Left ventricle myocardium inferior (tissue), 1 donor: ENCODE measurements at regions not wholly inside any gene's neighbourhood (a gene's known extent, or its start where the extent isn't known, plus 50 kb on each side); places are given as distances from the start of the nearest gene placed in this dataset.

Source experiments
- DNase-seq: peaks from one replicate; pipeline ENCODE4 v3.0.0-alpha.2; 2020
- H3K27ac ChIP-seq: fragments of 200-600 bp; replicated peaks from 2 replicates; pipeline ENCODE4 v1.8.0; 2021
- H3K27me3 ChIP-seq: fragments of 200-600 bp; 2 replicates; pipeline ENCODE4 v1.8.0; 2021; ENCODE audit warnings: low read depth
- H3K36me3 ChIP-seq: fragments of 200-600 bp; 2 replicates; pipeline ENCODE4 v1.8.0; 2021
- H3K4me1 ChIP-seq: fragments of 200-600 bp; 2 replicates; pipeline ENCODE4 v1.8.0; 2021
- H3K4me3 ChIP-seq: fragments of 200-600 bp; 2 replicates; pipeline ENCODE4 v1.8.0; 2021; ENCODE audit warnings: mild to moderate bottlenecking, moderate library complexity
- H3K9me3 ChIP-seq: fragments of 200-600 bp; replicated peaks from 2 replicates; pipeline ENCODE4 v1.8.0; 2021
- intact Hi-C: fragments of 100-400 bp; cut with micrococcal nuclease; formaldehyde crosslinking; loops from one replicate; pipeline ENCODE4 v1.11.0; 2022
- TF ChIP-seq, protein P1 (sequence below): fragments of 200-600 bp; IDR thresholded peaks from 2 replicates; pipeline ENCODE4 v1.8.0; 2021; ENCODE audit warnings: antibody characterized with exemption, mild to moderate bottlenecking, borderline replicate concordance
- donor health status: DM: no; HTN: yes; CAD: no; lungs with severe emphysema.

DNA sequence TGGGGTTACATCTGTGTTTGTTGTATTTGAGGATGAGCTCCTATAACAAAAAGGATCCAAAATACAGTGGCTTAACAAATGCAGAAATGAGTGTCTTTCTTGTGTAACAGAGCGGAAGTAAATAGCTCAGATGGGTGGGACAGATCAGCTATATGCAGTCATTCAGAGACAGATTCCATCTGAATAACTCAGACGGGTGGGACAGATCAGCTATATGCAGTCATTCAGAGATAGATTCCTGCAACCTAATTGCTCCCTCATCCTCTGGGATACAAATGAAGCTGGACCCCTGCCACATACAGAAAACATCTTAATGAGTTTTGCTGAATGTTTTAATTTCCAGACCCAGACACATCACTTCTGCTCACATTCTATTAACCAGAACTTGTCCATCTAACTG lies 332.3 kb downstream of the BCKDHB start:
- H3K4me3 ChIP-seq = no peak overlapping the region
- no peaks in the 10 kb centered on the region for H3K9me3 ChIP-seq
- H3K36me3 ChIP-seq = no peaks in the 10 kb centered on the region
- intact Hi-C loops = no loop called here
- no peak overlapping the region for H3K27ac ChIP-seq
- no peaks in the 10 kb centered on the region for H3K4me1 ChIP-seq
- TF ChIP-seq, protein P1, sequence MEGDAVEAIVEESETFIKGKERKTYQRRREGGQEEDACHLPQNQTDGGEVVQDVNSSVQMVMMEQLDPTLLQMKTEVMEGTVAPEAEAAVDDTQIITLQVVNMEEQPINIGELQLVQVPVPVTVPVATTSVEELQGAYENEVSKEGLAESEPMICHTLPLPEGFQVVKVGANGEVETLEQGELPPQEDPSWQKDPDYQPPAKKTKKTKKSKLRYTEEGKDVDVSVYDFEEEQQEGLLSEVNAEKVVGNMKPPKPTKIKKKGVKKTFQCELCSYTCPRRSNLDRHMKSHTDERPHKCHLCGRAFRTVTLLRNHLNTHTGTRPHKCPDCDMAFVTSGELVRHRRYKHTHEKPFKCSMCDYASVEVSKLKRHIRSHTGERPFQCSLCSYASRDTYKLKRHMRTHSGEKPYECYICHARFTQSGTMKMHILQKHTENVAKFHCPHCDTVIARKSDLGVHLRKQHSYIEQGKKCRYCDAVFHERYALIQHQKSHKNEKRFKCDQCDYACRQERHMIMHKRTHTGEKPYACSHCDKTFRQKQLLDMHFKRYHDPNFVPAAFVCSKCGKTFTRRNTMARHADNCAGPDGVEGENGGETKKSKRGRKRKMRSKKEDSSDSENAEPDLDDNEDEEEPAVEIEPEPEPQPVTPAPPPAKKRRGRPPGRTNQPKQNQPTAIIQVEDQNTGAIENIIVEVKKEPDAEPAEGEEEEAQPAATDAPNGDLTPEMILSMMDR = no peak
- no peak for DNase-seq
- no peaks in the 10 kb centered on the region for H3K27me3 ChIP-seq

DNA sequence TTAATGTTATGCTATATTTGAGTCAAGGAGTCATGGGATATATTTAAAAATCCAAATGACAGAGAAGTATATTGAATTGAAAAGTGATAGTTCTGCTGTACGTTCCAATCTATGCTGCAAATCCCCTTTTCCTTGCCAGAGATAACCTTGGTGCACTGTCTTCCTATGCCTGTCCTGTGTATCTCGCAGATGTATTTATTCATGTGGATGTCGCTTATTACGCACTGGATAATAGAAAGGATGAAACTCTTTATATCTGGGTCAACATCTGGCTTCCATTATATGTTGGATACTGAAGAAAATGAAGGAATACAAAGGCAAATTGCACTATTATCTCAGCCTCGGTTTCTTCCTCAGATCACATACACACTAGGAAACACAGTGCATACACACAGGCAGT lies 331.3 kb downstream of the BCKDHB start:
- H3K27me3 ChIP-seq = no peaks in the 10 kb centered on the region
- no peak overlapping the region for H3K4me3 ChIP-seq
- H3K9me3 ChIP-seq = no peaks in the 10 kb centered on the region
- H3K4me1 ChIP-seq = no peaks in the 10 kb centered on the region
- TF ChIP-seq, protein P1 = no peak
- intact Hi-C loops = no loop called here
- H3K27ac ChIP-seq = no peak overlapping the region
- DNase-seq = no peak
- H3K36me3 ChIP-seq = no peaks in the 10 kb centered on the region

DNA sequence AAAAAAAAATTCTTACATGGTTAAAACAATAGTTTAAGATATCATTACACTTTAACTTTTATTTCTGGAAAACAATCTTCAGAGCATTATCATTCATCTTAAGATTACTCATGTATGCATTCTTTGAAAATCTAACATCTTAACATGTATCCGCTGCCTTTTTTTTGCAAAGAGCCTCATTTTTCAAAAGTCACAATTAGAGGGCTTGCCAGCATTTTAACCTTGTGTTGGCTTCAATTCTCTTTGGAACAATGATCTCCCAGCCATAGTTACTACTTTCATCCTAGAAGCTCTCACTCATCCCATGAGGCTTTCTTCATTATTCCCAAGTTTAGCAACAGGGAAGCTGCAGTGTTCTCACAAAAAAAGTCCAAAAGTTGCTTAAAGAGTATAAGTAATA lies 330.8 kb downstream of the BCKDHB start:
- TF ChIP-seq, protein P1 = no peak
- Histone ChIP-seq H3K27ac (no peak overlapping the region), H3K4me1 (no peaks in the 10 kb centered on the region), H3K9me3 (no peaks in the 10 kb centered on the region), H3K4me3 (no peak overlapping the region), H3K27me3 (no peaks in the 10 kb centered on the region), H3K36me3 (no peaks in the 10 kb centered on the region)
- intact Hi-C loops = no loop called here
- no peak for DNase-seq

DNA sequence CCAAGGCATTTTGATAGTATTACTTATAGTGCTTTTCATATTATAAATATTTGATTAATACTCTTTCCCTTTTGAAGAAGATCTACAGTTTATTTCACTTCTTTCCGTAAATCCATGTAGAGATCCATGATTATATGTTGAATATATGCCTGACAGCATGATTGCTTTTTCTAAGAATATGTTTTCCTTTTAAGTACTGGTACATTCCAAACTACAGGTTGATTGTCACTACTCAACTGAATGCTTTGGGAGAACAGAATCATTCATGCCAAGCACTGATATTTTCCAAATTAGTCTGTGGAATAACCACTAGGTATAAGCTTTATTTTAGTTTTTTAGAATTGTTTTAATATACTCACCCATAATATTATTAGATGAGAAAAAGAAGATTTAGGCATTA lies 330.2 kb downstream of the BCKDHB start:
- H3K27ac ChIP-seq = no peak overlapping the region
- peaks cover 2% of the 10 kb centered on the region for H3K9me3 ChIP-seq
- intact Hi-C loops = no loop called here
- TF ChIP-seq, protein P1 = no peak
- H3K4me1 ChIP-seq = no peaks in the 10 kb centered on the region
- DNase-seq = no peak
- no peaks in the 10 kb centered on the region for H3K27me3 ChIP-seq
- H3K36me3 ChIP-seq = no peaks in the 10 kb centered on the region
- H3K4me3 ChIP-seq = no peak overlapping the region

DNA sequence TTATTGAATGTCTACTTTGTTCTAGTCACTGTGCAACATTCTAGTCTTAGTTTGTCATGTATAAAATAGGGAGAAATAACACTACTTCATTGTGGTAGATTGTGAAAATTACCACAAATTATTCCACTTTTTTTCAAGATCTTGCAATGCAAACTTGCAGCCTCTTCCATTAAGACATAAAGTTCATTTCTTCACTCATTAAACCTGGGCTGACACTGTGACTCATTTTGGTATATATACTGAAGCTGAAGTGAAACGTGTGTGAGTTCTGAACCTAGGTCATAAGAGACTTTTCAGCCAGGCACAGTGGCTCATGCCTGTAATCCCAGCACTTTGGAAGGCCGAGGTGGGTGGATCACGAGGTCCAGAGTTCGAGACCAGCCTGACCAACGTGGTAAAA lies 329.0 kb downstream of the BCKDHB start:
- TF ChIP-seq, protein P1 = no peak
- Histone ChIP-seq H3K27me3 (no peaks in the 10 kb centered on the region), H3K4me3 (no peak overlapping the region), H3K36me3 (no peaks in the 10 kb centered on the region), H3K27ac (no peak overlapping the region), H3K4me1 (no peaks in the 10 kb centered on the region), H3K9me3 (peaks cover 5% of the 10 kb centered on the region)
- intact Hi-C loops = no loop called here
- DNase-seq = no peak
